ENCODE measurements at regions not wholly inside any gene's neighbourhood (a gene's known extent, or its start where the extent isn't known, plus 50 kb on each side); places are given as distances from the start of the nearest gene placed in this dataset.

DNA sequence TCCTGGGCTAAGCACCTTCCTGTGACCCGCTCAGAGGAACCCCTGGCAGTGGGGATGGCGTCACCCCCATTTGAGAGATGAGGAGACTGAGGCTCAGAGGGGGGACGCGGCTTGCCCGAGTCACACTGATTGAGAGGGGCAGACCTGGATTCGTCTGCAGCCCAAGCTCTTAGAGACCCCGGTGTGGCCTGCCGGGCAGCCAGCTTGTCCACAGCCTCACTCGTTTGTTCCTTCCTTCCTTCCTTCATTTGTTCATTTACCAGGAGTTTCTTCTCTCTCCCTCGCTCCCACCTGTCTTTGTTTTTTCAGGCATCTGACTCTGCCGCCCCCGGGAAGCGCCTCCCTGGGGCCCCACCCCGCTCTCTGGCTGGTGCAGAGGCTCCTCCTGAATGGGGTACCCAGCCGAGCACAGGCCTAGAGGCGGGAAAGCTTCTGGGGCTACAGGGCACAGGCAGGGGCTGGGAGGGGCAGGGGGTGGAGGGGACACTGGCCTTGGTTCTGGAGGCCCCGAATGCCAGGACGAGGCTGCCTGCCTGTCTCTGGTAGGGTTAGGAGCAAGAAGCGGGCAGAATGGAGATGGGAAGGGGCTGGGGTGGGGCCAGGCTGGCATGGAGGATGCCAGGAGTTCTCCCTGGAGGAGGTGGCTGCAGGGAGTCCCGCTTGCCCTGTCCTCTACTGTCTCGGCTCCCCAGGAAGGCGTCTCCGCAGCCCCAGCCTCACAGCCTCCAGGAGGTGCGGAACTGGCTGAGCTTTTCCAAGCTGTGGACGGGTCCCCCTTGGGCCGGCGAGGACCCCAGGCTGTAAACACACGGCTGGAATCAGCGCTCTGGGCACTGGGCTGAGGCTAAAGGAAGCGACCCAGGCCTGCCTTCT is 91.6 kb downstream of the UNCX start:
- CTCF ChIA-PET, result no interaction called here
- no peak overlapping the region for H3K27ac ChIP-seq (ENCODE audit: extremely low read depth, low read depth, low read length)
- POLR2A ChIA-PET, result no interaction called here
- H3K4me3 ChIP-seq (ENCODE audit: low read depth, low read length), result no peak overlapping the region
- H3K9me3 ChIP-seq (ENCODE audit: control insufficient read depth, insufficient read depth, low read depth, low read length), result no peaks in the 10 kb centered on the region
- TF ChIP-seq ZFP37 (tag by site-specific recombination; IDR thresholded peaks at IDR 0.05) (no peak), ZNF112 (tag by site-specific recombination; IDR thresholded peaks at IDR 0.05) (no peak), HOXD13 (CRISPR knock-in tag; IDR thresholded peaks at IDR 0.05; ENCODE audit: borderline replicate concordance) (no peak), ZNF677 (tag by site-specific recombination; IDR thresholded peaks at IDR 0.05) (no peak), ZNF157 (tag by site-specific recombination; IDR thresholded peaks at IDR 0.05) (no peak), GFI1B (tag by site-specific recombination; IDR thresholded peaks at IDR 0.05) (no peak)
- TF ChIP-seq, protein P1, sequence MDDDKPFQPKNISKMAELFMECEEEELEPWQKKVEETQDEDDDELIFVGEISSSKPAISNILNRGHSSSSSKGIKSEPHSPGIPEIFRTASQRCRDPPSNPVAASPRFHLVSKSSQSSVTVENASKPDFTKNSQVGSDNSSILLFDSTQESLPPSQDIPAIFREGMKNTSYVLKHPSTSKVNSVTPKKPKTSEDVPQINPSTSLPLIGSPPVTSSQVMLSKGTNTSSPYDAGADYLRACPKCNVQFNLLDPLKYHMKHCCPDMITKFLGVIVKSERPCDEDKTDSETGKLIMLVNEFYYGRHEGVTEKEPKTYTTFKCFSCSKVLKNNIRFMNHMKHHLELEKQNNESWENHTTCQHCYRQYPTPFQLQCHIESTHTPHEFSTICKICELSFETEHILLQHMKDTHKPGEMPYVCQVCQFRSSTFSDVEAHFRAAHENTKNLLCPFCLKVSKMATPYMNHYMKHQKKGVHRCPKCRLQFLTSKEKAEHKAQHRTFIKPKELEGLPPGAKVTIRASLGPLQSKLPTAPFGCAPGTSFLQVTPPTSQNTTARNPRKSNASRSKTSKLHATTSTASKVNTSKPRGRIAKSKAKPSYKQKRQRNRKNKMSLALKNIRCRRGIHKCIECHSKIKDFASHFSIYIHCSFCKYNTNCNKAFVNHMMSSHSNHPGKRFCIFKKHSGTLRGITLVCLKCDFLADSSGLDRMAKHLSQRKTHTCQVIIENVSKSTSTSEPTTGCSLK (tag by site-specific recombination; IDR thresholded peaks at IDR 0.05), result no peak
- TF ChIP-seq, protein P2, sequence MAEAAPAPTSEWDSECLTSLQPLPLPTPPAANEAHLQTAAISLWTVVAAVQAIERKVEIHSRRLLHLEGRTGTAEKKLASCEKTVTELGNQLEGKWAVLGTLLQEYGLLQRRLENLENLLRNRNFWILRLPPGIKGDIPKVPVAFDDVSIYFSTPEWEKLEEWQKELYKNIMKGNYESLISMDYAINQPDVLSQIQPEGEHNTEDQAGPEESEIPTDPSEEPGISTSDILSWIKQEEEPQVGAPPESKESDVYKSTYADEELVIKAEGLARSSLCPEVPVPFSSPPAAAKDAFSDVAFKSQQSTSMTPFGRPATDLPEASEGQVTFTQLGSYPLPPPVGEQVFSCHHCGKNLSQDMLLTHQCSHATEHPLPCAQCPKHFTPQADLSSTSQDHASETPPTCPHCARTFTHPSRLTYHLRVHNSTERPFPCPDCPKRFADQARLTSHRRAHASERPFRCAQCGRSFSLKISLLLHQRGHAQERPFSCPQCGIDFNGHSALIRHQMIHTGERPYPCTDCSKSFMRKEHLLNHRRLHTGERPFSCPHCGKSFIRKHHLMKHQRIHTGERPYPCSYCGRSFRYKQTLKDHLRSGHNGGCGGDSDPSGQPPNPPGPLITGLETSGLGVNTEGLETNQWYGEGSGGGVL (tag by site-specific recombination; IDR thresholded peaks at IDR 0.05), result no peak
- no peaks in the 10 kb centered on the region for H3K36me3 ChIP-seq (ENCODE audit: control insufficient read depth in 2 of 2, insufficient read depth in 1 of 2, low read length in 2 of 2)
- H3K4me1 ChIP-seq (ENCODE audit: control insufficient read depth, insufficient read depth, low read length), result no peaks in the 10 kb centered on the region

DNA sequence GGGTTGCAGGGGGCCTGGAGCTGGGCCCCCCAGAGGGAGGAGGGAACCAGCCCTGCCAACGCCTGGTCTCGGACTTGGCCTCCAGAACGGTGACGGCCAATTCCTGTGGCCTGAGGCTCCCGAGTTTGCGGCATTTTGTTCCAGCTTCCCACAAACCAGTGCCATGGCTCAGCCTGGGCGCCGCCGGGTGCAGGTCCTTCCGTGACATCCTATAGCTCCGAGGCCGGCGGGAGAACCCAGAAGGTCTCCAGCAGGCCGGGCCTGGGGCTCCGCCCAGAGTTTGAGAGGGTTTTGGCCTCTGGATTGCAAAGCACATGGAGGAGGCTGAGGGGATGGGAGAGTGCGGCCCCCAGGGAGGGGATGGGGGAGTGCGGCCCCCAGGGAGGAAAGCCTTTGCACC is 92.6 kb downstream of the UNCX start:
- Histone ChIP-seq H3K4me1 (ENCODE audit: control insufficient read depth, insufficient read depth, low read length) (no peaks in the 10 kb centered on the region), H3K4me3 (ENCODE audit: low read depth, low read length) (no peak overlapping the region), H3K27ac (ENCODE audit: extremely low read depth, low read depth, low read length) (no peak overlapping the region), H3K36me3 (ENCODE audit: control insufficient read depth in 2 of 2, insufficient read depth in 1 of 2, low read length in 2 of 2) (no peaks in the 10 kb centered on the region), H3K9me3 (ENCODE audit: control insufficient read depth, insufficient read depth, low read depth, low read length) (no peaks in the 10 kb centered on the region)
- TF ChIP-seq PRDM1 (tag by site-specific recombination; IDR thresholded peaks at IDR 0.05) (no peak), ZNF2 (tag by site-specific recombination; IDR thresholded peaks at IDR 0.05) (no peak), ZFP41 (tag by site-specific recombination; IDR thresholded peaks at IDR 0.05; ENCODE audit: borderline replicate concordance) (no peak), ZNF169 (tag by site-specific recombination; IDR thresholded peaks at IDR 0.05) (no peak), ZNF530 (tag by site-specific recombination; IDR thresholded peaks at IDR 0.05; ENCODE audit: low read depth) (no peak), ZNF529 (tag by site-specific recombination; IDR thresholded peaks at IDR 0.05; ENCODE audit: insufficient replicate concordance) (no peak), ZNF211 (tag by site-specific recombination; IDR thresholded peaks at IDR 0.05; ENCODE audit: low read depth) (no peak), ZBTB48 (tag by site-specific recombination; IDR thresholded peaks at IDR 0.05) (no peak), ZNF274 (IDR thresholded peaks at IDR 0.05; ENCODE audit: low read length) (no peak), ZNF274 (tag by site-specific recombination; IDR thresholded peaks at IDR 0.05; ENCODE audit: borderline replicate concordance) (no peak), ZNF830 (tag by site-specific recombination; IDR thresholded peaks at IDR 0.05; ENCODE audit: low read depth) (no peak), ZNF341 (tag by site-specific recombination; IDR thresholded peaks at IDR 0.05; ENCODE audit: low read depth) (no peak), GFI1B (tag by site-specific recombination; IDR thresholded peaks at IDR 0.05) (no peak)
- TF ChIP-seq, protein P3, sequence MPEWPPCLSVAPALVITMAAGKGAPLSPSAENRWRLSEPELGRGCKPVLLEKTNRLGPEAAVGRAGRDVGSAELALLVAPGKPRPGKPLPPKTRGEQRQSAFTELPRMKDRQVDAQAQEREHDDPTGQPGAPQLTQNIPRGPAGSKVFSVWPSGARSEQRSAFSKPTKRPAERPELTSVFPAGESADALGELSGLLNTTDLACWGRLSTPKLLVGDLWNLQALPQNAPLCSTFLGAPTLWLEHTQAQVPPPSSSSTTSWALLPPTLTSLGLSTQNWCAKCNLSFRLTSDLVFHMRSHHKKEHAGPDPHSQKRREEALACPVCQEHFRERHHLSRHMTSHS (tag by site-specific recombination; IDR thresholded peaks at IDR 0.05), result no peak
- TF ChIP-seq, protein P4, sequence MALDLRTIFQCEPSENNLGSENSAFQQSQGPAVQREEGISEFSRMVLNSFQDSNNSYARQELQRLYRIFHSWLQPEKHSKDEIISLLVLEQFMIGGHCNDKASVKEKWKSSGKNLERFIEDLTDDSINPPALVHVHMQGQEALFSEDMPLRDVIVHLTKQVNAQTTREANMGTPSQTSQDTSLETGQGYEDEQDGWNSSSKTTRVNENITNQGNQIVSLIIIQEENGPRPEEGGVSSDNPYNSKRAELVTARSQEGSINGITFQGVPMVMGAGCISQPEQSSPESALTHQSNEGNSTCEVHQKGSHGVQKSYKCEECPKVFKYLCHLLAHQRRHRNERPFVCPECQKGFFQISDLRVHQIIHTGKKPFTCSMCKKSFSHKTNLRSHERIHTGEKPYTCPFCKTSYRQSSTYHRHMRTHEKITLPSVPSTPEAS (tag by site-specific recombination; IDR thresholded peaks at IDR 0.05), result no peak
- TF ChIP-seq, protein P5, sequence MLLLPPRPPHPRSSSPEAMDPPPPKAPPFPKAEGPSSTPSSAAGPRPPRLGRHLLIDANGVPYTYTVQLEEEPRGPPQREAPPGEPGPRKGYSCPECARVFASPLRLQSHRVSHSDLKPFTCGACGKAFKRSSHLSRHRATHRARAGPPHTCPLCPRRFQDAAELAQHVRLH (tag by site-specific recombination; IDR thresholded peaks at IDR 0.05), result no peak
- TF ChIP-seq, protein P6, sequence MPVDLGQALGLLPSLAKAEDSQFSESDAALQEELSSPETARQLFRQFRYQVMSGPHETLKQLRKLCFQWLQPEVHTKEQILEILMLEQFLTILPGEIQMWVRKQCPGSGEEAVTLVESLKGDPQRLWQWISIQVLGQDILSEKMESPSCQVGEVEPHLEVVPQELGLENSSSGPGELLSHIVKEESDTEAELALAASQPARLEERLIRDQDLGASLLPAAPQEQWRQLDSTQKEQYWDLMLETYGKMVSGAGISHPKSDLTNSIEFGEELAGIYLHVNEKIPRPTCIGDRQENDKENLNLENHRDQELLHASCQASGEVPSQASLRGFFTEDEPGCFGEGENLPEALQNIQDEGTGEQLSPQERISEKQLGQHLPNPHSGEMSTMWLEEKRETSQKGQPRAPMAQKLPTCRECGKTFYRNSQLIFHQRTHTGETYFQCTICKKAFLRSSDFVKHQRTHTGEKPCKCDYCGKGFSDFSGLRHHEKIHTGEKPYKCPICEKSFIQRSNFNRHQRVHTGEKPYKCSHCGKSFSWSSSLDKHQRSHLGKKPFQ (tag by site-specific recombination; IDR thresholded peaks at IDR 0.05), result no peak
- TF ChIP-seq, protein P7, sequence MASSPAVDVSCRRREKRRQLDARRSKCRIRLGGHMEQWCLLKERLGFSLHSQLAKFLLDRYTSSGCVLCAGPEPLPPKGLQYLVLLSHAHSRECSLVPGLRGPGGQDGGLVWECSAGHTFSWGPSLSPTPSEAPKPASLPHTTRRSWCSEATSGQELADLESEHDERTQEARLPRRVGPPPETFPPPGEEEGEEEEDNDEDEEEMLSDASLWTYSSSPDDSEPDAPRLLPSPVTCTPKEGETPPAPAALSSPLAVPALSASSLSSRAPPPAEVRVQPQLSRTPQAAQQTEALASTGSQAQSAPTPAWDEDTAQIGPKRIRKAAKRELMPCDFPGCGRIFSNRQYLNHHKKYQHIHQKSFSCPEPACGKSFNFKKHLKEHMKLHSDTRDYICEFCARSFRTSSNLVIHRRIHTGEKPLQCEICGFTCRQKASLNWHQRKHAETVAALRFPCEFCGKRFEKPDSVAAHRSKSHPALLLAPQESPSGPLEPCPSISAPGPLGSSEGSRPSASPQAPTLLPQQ (tag by site-specific recombination; IDR thresholded peaks at IDR 0.05), result no peak
- ChIA-PET CTCF (no interaction called here), POLR2A (no interaction called here)

Data from HEK293 (cell line).